DMS153 treated with DMSO at 0.1 percent for 48 hours (cell line): ENCODE measurements at regions not wholly inside any gene's neighbourhood (a gene's known extent, or its start where the extent isn't known, plus 50 kb on each side); places are given as distances from the start of the nearest gene placed in this dataset.
"Not testable (repeated sequence)": the region's sequence is repeated elsewhere in the genome, so short reads cannot be mapped to it uniquely, and the experiment has no call there.

ENCODE experiments used
- DNase-seq: peaks from one replicate; lab custom pipeline; 2025; ENCODE audit not compliant: unreplicated experiment; lab: John Stamatoyannopoulos, UW

GRCh38 chr6:15183979-15184378, 61.9 kb upstream of the JARID2 start:
- no peak for DNase-seq

GRCh38 chr6:15184441-15184861, 61.4 kb upstream of the JARID2 start:
- no peak for DNase-seq

GRCh38 chr6:15185111-15185510, 60.8 kb upstream of the JARID2 start:
- DNase-seq: not testable (repeated sequence)

- DNase-seq: not testable (repeated sequence)
Measured at GRCh38 chr6:15193451-15193850, 52.4 kb upstream of the JARID2 start.

- DNase-seq: no peak
Measured at GRCh38 chr6:15194453-15194852, 51.4 kb upstream of the JARID2 start.
